DMS153 treated with DMSO at 0.1 percent for 48 hours (cell line): ENCODE measurements at regions not wholly inside any gene's neighbourhood (a gene's known extent, or its start where the extent isn't known, plus 50 kb on each side); places are given as distances from the start of the nearest gene placed in this dataset.
A peak's percentile ranks its signal among the peaks of the same experiment; 100 is the strongest.

ENCODE experiments used
- DNase-seq: peaks from one replicate; lab custom pipeline; 2025; ENCODE audit not compliant: unreplicated experiment; lab: John Stamatoyannopoulos, UW

GRCh38 chr6:105593056-105593690 is 190.3 kb upstream of the PREP start:
- DNase-seq, result no peak

GRCh38 chr6:105592329-105592728 is 189.4 kb upstream of the PREP start:
- no peak for DNase-seq

GRCh38 chr6:105591053-105591452 is 188.2 kb upstream of the PREP start:
- DNase-seq, result no peak

DNA sequence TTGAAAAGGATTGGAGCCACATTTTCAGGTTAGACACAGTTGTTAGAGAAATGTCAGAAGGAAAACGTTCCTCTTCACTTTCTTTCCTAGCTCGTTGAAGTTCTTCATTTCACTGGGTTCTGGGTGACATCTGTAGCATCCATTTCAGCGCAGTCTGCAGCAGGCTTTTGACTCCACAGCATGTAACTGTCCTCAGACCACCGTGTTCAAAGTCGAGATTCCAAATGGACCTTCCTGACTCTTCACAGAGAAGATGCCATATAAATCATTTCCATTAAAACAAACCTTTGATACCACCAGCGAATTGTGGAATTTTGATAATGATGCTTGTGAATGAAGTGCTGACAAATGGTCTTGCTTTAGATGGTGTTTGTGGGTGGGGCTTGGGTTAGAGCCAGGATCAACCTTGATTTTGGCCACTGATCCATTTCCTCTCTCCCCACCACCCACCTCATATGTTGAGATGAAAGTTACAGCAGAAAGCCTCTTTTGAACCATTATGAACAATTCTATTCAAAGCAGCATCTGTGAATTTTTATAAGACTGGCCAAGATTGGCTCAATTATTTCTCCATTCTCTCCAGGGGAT is 185.3 kb upstream of the PREP start:
- no peak for DNase-seq

GRCh38 chr6:105587349-105588122 is 184.7 kb upstream of the PREP start:
- no peak for DNase-seq

GRCh38 chr6:105578179-105578707 is 175.4 kb upstream of the PREP start:
- no peak for DNase-seq

DNA sequence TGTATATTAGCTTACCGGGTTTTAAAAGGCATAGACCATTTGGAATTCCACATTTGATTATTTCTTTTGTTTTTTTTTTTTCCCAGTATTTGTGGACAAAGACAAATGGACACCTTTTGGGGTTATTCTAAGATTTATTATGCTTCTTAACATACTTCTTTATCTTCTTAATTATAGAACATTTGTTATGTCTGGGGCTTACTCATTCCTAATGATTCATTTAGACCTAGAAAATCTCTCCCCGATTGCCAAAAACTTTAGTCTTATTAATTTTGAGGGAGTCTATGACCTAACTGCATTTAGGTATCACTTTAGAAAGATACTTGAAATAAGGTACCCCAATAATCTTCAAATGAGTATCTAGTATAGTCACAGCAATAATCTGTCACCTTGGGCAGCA is 170.7 kb upstream of the PREP start:
- no peak for DNase-seq

- no peak for DNase-seq
Observed at GRCh38 chr6:105573138-105573537, 170.3 kb upstream of the PREP start.

DNA sequence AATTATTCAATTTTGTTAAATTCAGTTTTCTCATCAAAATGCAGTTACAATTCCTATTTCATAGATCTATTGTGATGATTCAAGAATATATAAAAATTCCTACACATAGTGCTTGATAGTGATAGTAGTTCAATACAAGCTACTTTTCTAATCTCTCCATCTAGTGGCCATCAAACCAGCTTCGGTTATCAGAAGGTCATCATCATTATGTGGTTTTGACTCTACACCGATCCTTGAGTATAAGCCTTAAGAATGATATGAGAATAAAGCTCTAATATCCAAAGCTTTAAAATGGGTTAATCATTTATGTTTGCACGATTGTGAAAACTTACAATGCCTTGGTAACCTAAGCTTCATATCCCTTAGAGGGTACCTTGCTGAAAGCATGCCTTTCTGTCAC is 167.5 kb upstream of the PREP start:
- no peak for DNase-seq

GRCh38 chr6:105569706-105570105 is 166.8 kb upstream of the PREP start:
- no peak for DNase-seq

- DNase-seq, result no peak
Observed at GRCh38 chr6:105568751-105569150, 165.9 kb upstream of the PREP start.

- DNase-seq, result no peak
Observed at GRCh38 chr6:105568142-105568541, 165.3 kb upstream of the PREP start.

DNA sequence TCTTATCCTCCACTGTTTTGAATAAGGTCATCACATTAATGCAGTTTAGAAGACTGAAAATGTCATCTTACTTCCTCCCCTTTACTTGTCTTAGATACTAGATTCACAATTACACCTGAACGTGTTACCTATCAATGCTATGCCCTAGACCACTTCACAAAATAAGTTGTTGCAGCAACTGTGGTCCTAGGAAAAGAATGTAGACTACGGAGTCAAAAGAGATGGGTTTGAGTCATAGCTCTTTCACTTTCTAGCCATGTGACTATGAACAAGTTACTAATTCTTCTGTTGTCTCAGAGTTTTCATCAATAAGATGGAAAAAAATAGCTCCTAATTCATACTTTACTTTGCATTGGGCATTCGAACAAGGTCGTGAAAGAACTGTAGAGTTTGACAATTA is 164.3 kb upstream of the PREP start:
- DNase-seq, result no peak

DNA sequence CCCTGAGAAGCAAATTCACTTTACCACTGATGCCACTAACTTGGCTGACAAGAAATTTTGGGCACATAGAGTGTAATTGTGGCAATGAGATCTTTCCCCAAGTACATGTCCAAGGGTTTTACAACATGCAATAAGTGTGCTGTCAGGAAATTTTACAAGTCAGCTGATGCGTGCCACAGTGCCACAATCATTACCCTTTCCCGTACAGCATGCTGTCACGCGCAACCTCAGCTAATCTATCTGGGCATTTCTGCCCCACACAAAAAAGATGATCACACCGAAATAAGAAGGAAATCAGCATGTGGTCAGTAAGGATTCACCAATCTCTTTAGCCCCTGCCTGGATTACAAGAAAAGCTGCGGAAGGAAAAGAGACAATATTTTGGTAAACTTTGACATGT is 163.6 kb upstream of the PREP start:
- no peak for DNase-seq

DNA sequence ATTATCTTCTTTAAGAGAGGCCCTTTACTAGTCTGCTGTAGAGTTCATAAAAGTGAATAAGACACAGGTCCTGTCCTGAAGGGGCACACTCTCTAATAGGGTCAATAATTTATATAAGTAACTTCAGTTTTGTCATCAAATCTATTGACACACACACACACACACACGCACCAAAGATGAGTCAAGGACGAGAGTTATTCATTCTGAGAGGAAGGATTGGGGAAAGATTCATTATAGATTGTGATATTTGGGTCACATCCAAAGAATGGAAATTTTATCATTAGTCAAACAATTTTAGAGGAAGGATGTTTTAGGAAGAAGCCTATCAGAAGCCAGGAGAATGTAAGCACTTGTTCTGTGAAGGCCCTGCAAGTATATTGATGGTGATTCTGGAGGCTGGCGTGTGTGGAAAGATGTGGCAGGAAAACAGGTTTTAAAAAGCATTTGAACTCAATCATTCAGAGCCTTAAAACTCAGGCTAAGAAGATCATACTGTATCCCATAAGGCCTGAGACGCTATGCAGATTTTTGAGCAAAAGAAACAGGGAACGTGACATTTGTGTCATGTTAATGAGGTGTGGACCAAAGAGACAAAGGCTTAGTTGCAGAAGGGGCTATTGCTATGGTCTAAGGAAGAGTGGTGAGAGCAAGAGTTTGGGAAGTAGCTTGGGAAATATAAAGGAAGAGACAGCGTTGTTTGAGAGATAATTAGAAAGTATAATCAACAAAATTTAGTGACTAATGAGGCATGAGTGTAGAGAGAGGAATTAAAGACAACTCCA is 161.4 kb upstream of the PREP start:
- DNase-seq, result no peak

DNA sequence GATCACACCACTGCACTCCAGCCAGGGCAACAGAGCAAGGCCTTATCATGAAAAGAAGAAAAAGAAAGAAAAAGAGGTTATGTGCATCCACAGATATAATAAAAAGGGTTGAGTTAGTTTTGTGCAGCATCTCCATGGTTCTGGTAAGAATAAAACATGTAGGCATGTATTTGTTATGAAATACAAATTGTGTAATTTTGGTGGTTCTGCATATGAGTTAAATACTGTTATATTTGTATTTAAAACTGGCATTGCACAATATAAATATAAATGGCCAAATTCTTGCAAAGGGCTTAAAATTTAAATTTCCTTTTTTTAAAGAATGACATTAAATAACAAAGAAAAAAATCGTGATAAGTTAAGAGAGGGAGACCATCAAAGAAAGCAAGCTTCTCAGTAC is 159.1 kb upstream of the PREP start:
- no peak for DNase-seq

GRCh38 chr6:105561486-105561885 is 158.6 kb upstream of the PREP start:
- no peak for DNase-seq

GRCh38 chr6:105560611-105561066 is 157.8 kb upstream of the PREP start:
- no peak for DNase-seq

DNA sequence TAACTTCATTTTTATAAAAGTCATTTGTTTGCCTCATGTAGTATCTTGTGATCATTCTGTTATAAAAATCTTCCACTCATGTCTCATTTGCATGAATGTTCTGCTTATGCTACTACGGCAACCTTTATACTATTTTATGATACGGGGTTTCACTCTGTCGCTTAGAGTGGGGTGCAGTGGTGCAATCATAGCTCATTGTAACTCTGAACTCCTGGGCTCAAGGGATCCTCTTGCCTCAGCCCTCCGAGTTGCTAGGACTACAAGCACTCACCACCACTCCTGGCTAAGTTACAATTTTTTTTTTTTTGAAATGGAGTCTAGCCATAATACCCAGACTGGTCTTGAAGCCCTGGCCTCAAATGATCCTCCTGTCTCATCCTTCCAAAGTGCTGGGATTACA is 154.4 kb upstream of the PREP start:
- no peak for DNase-seq

GRCh38 chr6:105553171-105553570 is 150.3 kb upstream of the PREP start:
- DNase-seq, result peak; percentile 23

- no peak for DNase-seq
Observed at GRCh38 chr6:105550955-105551620, 148.2 kb upstream of the PREP start.
